ENCODE measurements at regions not wholly inside any gene's neighbourhood (a gene's known extent, or its start where the extent isn't known, plus 50 kb on each side); places are given as distances from the start of the nearest gene placed in this dataset.

- TF ChIP-seq, protein P1, sequence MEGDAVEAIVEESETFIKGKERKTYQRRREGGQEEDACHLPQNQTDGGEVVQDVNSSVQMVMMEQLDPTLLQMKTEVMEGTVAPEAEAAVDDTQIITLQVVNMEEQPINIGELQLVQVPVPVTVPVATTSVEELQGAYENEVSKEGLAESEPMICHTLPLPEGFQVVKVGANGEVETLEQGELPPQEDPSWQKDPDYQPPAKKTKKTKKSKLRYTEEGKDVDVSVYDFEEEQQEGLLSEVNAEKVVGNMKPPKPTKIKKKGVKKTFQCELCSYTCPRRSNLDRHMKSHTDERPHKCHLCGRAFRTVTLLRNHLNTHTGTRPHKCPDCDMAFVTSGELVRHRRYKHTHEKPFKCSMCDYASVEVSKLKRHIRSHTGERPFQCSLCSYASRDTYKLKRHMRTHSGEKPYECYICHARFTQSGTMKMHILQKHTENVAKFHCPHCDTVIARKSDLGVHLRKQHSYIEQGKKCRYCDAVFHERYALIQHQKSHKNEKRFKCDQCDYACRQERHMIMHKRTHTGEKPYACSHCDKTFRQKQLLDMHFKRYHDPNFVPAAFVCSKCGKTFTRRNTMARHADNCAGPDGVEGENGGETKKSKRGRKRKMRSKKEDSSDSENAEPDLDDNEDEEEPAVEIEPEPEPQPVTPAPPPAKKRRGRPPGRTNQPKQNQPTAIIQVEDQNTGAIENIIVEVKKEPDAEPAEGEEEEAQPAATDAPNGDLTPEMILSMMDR (conservative IDR thresholded peaks at IDR 0.05; ENCODE audit: low read depth, low read length) = no peak
- no peak for TF ChIP-seq MXI1 (IDR thresholded peaks at IDR 0.05; ENCODE audit: borderline replicate concordance, low read depth, low read length)
- TF ChIP-seq FOS (IDR thresholded peaks at IDR 0.05; ENCODE audit: low read depth, low read length) = no peak
- TF ChIP-seq RAD21 (IDR thresholded peaks at IDR 0.05; ENCODE audit: low read length) = no peak
- TF ChIP-seq CEBPB (IDR thresholded peaks at IDR 0.05; ENCODE audit: low read depth, low read length) = no peak
- TF ChIP-seq POLR2A (IDR thresholded peaks at IDR 0.05; ENCODE audit: low read depth, low read length) = no peak
- TF ChIP-seq BHLHE40 (IDR thresholded peaks at IDR 0.05; ENCODE audit: low read depth, low read length) = no peak
- TF ChIP-seq CHD1 (IDR thresholded peaks at IDR 0.05; ENCODE audit: low read depth, low read length) = no peak
Measured at GRCh38 chr1:4169991-4170390, 269.9 kb upstream of the C1orf174 start.
